ENCODE measurements at regions not wholly inside any gene's neighbourhood (a gene's known extent, or its start where the extent isn't known, plus 50 kb on each side); places are given as distances from the start of the nearest gene placed in this dataset.
"Not testable (repeated sequence)": the region's sequence is repeated elsewhere in the genome, so short reads cannot be mapped to it uniquely, and the experiment has no call there.

GRCh38 chrX:54615109-54615508, 85.1 kb downstream of the GNL3L start:
- DNase-seq = no peak

- DNase-seq = no peak
These were observed 103.6 kb downstream of the GNL3L start for GRCh38 chrX:54633641-54634040.

- DNase-seq = no peak
These were observed 109.0 kb downstream of the GNL3L start for GRCh38 chrX:54639018-54639345.

- peak; percentile 100 for DNase-seq
These were observed 109.5 kb downstream of the GNL3L start for GRCh38 chrX:54639346-54640102.

GRCh38 chrX:54640103-54640690, 110.2 kb downstream of the GNL3L start:
- peak in 1 of 2 experiments; percentile 23 for DNase-seq

GRCh38 chrX:54640736-54641135, 110.7 kb downstream of the GNL3L start:
- peak; percentile 54 to 60 for DNase-seq

- no peak for DNase-seq
These were observed 111.5 kb downstream of the GNL3L start for GRCh38 chrX:54641530-54641929.

- DNase-seq = not testable (repeated sequence)
These were observed 117.6 kb downstream of the GNL3L start for GRCh38 chrX:54647607-54648006.

- DNase-seq = no peak
These were observed 129.5 kb downstream of the GNL3L start for GRCh38 chrX:54659547-54659946.

GRCh38 chrX:54675762-54676161, 122.3 kb downstream of the ITIH6 start:
- DNase-seq = no peak

GRCh38 chrX:54695231-54695630, 102.8 kb downstream of the ITIH6 start:
- peak; percentile 33 to 37 for DNase-seq

- DNase-seq = peak; percentile 83 to 84
These were observed 102.1 kb downstream of the ITIH6 start for GRCh38 chrX:54695816-54696487.

Data from SHP77 (cell line).